Smooth muscle cell (in vitro differentiated cells): ENCODE measurements at regions not wholly inside any gene's neighbourhood (a gene's known extent, or its start where the extent isn't known, plus 50 kb on each side); places are given as distances from the start of the nearest gene placed in this dataset.

Experiments used
- DNase-seq: peaks from one replicate; lab custom pipeline; 2025; ENCODE audit not compliant: unreplicated experiment; lab: John Stamatoyannopoulos, UW
- H2AFZ ChIP-seq: fragments of 200-600 bp; sonication (generic); 2 replicates; pipeline ENCODE4 v1.6.0; 2016; ENCODE audit warnings: antibody characterized with exemption, low read depth, mild to moderate bottlenecking
- H3F3A ChIP-seq: fragments of 200-600 bp; sonication (generic); 2 replicates; pipeline ENCODE4 v1.6.0; 2017; ENCODE audit warnings: antibody characterized with exemption, low read depth
- H3K27ac ChIP-seq: fragments of 200-600 bp; sonication (generic); 2 replicates; pipeline ENCODE4 v1.5.1; 2016; ENCODE audit warnings: low read depth, mild to moderate bottlenecking
- H3K27me3 ChIP-seq: fragments of 200-600 bp; sonication (generic); 2 replicates; pipeline ENCODE4 v1.6.1; 2016; ENCODE audit warnings: low read depth, mild to moderate bottlenecking
- H3K36me3 ChIP-seq: fragments of 200-600 bp; sonication (generic); 2 replicates; pipeline ENCODE4 v1.5.1; 2016; ENCODE audit warnings: low read depth
- H3K4me1 ChIP-seq: fragments of 200-600 bp; sonication (generic); 2 replicates; pipeline ENCODE4 v1.5.1; 2016; ENCODE audit warnings: low read depth
- H3K4me2 ChIP-seq: fragments of 200-600 bp; sonication (generic); 2 replicates; pipeline ENCODE4 v1.6.0; 2016; ENCODE audit warnings: mild to moderate bottlenecking
- H3K4me3 ChIP-seq: fragments of 200-600 bp; sonication (generic); 2 replicates; pipeline ENCODE4 v1.5.1; 2016; ENCODE audit warnings: mild to moderate bottlenecking
- H3K79me2 ChIP-seq: fragments of 200-600 bp; sonication (generic); 2 replicates; pipeline ENCODE4 v1.6.0; 2016; ENCODE audit warnings: low read depth, mild to moderate bottlenecking
- H3K9ac ChIP-seq: fragments of 200-600 bp; sonication (generic); 2 replicates; pipeline ENCODE4 v1.6.0; 2016; ENCODE audit warnings: low read depth
- H3K9me3 ChIP-seq: fragments of 200-600 bp; sonication (generic); replicated peaks from 2 replicates; pipeline ENCODE4 v1.5.1; 2016; ENCODE audit warnings: low read depth
- H4K20me1 ChIP-seq: fragments of 200-600 bp; sonication (generic); 2 replicates; pipeline ENCODE4 v1.6.0; 2016; ENCODE audit warnings: low read depth
- WGBS: methylation state at CpG from one replicate; pipeline ENCODE4 v1.1.7; 2016; ENCODE audit warnings: low lambda C conversion rate; 5-methylcytosine and 5-hydroxymethylcytosine counted together
- TF ChIP-seq, protein P1 (sequence below): fragments of 200-600 bp; sonication (generic); IDR thresholded peaks from 2 replicates; pipeline ENCODE4 v1.5.1; 2017; ENCODE audit warnings: borderline replicate concordance, mild to moderate bottlenecking, antibody characterized with exemption; ENCODE audit not compliant: insufficient read depth, poor library complexity, severe bottlenecking

DNA sequence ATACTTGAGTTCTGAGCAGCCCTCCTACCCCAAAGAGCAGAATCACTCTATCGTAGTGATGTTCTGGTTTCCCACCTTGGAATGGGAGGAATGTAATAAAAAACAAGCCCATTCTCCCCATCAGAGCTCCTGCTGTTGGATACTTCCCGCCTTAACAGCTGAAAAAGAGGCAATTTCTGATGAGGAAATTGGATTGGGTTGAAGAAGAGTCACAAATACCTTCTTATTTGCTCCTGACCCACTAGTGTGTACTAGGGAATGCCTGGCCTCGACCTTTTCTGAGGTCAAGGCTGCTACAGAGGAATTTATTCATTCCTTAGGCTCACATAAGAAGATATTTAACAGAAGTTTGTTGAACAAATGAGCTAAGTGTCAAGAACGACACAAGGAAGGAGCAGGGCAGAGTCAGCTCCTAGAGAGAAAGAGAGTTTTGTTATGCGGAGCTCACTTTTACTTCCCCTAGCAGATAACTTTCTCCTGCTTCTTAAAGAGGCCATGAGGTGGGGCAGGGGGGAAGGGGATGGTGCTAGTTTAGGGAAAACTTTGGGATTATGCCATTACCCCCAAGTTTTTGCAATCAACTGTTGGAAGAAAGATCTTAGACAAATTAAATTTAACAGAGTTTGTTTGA, 273.8 kb upstream of the CLNK start:
- TF ChIP-seq, protein P1, sequence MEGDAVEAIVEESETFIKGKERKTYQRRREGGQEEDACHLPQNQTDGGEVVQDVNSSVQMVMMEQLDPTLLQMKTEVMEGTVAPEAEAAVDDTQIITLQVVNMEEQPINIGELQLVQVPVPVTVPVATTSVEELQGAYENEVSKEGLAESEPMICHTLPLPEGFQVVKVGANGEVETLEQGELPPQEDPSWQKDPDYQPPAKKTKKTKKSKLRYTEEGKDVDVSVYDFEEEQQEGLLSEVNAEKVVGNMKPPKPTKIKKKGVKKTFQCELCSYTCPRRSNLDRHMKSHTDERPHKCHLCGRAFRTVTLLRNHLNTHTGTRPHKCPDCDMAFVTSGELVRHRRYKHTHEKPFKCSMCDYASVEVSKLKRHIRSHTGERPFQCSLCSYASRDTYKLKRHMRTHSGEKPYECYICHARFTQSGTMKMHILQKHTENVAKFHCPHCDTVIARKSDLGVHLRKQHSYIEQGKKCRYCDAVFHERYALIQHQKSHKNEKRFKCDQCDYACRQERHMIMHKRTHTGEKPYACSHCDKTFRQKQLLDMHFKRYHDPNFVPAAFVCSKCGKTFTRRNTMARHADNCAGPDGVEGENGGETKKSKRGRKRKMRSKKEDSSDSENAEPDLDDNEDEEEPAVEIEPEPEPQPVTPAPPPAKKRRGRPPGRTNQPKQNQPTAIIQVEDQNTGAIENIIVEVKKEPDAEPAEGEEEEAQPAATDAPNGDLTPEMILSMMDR, result no peak
- Histone ChIP-seq H3K27ac (no peak overlapping the region), H3K4me2 (no peak overlapping the region), H4K20me1 (no peaks in the 10 kb centered on the region), H3F3A (no peaks in the 10 kb centered on the region), H3K36me3 (no peaks in the 10 kb centered on the region), H2AFZ (no peak overlapping the region), H3K27me3 (no peaks in the 10 kb centered on the region), H3K9me3 (no peaks in the 10 kb centered on the region), H3K79me2 (no peaks in the 10 kb centered on the region), H3K4me1 (no peaks in the 10 kb centered on the region), H3K9ac (no peak overlapping the region), H3K4me3 (no peak overlapping the region)
- WGBS, result 52% methylated on average over 5 of the region's 5 CpGs
- DNase-seq, result no peak

DNA sequence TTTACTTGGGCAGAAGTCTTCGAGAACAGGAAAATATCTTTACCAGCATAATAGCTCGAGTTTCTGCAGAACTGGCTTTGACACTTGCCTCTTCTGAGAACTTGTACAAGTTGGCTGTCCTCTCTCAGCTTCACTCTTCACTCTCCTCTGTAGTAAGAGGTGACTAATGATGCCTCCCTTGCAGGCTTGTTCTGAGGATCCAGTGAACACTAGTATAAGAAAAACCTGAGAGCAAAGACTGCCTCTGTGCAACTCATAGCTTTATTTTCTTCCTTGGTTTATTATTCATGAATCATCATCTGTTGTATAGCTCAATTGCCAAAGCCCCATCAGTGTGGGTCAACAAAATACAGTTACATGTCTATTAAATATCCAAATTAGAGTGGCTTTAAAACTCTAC, 266.7 kb upstream of the CLNK start:
- no peak overlapping the region for H2AFZ ChIP-seq
- no peaks in the 10 kb centered on the region for H3K4me1 ChIP-seq
- no peaks in the 10 kb centered on the region for H3K9me3 ChIP-seq
- TF ChIP-seq, protein P1, result no peak
- H3K27me3 ChIP-seq, result no peaks in the 10 kb centered on the region
- no peak for DNase-seq
- H3K36me3 ChIP-seq, result no peaks in the 10 kb centered on the region
- H3K4me3 ChIP-seq, result no peak overlapping the region
- H3K79me2 ChIP-seq, result no peaks in the 10 kb centered on the region
- 90% methylated on average over 2 of the region's 2 CpGs for WGBS
- H3F3A ChIP-seq, result no peaks in the 10 kb centered on the region
- H3K27ac ChIP-seq, result no peak overlapping the region
- H4K20me1 ChIP-seq, result no peaks in the 10 kb centered on the region
- no peak overlapping the region for H3K4me2 ChIP-seq
- H3K9ac ChIP-seq, result no peak overlapping the region

DNA sequence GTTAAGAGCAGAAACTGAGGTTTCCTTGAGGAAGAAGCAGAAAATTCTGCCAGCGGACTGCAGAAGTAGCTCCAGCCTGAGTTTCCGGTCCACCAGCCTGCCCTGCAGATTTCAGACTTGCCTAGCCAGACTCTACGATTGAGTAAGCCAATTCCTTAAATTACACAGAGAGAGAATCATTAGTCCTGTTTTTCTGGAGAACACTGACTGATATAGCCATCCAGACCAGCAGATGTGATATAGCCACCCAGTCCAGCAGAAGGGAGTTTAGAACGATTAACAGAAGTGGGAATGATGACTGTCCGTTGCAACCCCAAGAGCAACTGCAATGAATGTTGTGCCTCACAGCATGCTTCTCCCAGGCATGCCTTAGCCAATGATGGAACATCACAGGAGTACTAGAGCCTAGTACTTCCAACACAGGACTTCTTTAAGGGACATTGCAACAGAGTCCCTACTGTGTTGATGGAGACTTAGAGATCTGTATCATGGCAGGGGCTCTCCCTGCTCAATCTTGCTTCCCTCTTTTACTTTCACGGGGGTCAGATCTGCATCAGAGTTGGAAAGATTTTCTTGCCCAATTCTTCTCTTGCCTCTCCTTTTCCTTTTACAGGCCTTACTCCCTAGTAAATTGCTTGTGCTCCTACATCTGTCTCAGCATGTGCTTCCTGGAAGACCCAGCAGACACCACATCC, 264.6 kb upstream of the CLNK start:
- TF ChIP-seq, protein P1, result no peak
- 69% methylated on average over 6 of the region's 6 CpGs for WGBS
- H3K27ac ChIP-seq, result no peak overlapping the region
- H3K9ac ChIP-seq, result no peak overlapping the region
- H2AFZ ChIP-seq, result no peak overlapping the region
- H3K4me3 ChIP-seq, result no peak overlapping the region
- no peaks in the 10 kb centered on the region for H3K36me3 ChIP-seq
- no peaks in the 10 kb centered on the region for H3F3A ChIP-seq
- no peaks in the 10 kb centered on the region for H4K20me1 ChIP-seq
- no peaks in the 10 kb centered on the region for H3K9me3 ChIP-seq
- no peaks in the 10 kb centered on the region for H3K79me2 ChIP-seq
- H3K4me2 ChIP-seq, result no peak overlapping the region
- DNase-seq, result no peak
- no peaks in the 10 kb centered on the region for H3K4me1 ChIP-seq
- no peaks in the 10 kb centered on the region for H3K27me3 ChIP-seq

DNA sequence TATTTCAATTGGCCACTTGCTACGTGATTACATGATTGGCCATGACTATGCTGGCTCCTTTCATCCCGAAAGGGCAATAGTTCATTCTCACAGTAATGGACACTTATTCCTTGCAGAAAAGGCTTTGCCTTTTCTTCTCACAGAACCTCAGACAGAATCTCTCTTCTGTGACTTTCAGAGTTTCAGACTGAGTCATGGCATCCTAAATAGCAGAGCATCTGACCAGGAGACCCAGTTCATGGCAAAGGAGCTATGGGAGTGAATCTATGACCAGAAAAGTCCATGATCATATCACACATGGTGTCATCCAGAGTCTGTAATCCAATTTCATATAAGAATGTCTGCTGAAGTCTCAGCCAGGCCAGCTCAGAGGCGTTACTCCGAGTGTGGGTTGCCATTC, 263.3 kb upstream of the CLNK start:
- H2AFZ ChIP-seq, result no peak overlapping the region
- H3K36me3 ChIP-seq, result no peaks in the 10 kb centered on the region
- H3K4me2 ChIP-seq, result no peak overlapping the region
- DNase-seq, result no peak
- no peaks in the 10 kb centered on the region for H3K27me3 ChIP-seq
- 74% methylated on average over 4 of the region's 4 CpGs for WGBS
- H3K9ac ChIP-seq, result no peak overlapping the region
- H3K4me3 ChIP-seq, result no peak overlapping the region
- no peaks in the 10 kb centered on the region for H3K79me2 ChIP-seq
- no peaks in the 10 kb centered on the region for H3F3A ChIP-seq
- no peak overlapping the region for H3K27ac ChIP-seq
- TF ChIP-seq, protein P1, result no peak
- no peaks in the 10 kb centered on the region for H3K4me1 ChIP-seq
- H3K9me3 ChIP-seq, result no peaks in the 10 kb centered on the region
- no peaks in the 10 kb centered on the region for H4K20me1 ChIP-seq
